Stimulated activated CD8-positive, alpha-beta memory T cell treated with anti-CD3 and anti-CD28 coated beads, Interleukin-4, amount 100 ng/mL, for 4 hours (primary cell): ENCODE measurements at regions not wholly inside any gene's neighbourhood (a gene's known extent, or its start where the extent isn't known, plus 50 kb on each side); places are given as distances from the start of the nearest gene placed in this dataset.
"Not testable (repeated sequence)": the region's sequence is repeated elsewhere in the genome, so short reads cannot be mapped to it uniquely, and the experiment has no call there.

Experiments
- DNase-seq, 2 donors: peaks; one replicate each; pipeline ENCODE4 v3.0.0-alpha.2; 2020; ENCODE audit warnings: low read depth in 2 of 2, low spot score in 1 of 2

DNA sequence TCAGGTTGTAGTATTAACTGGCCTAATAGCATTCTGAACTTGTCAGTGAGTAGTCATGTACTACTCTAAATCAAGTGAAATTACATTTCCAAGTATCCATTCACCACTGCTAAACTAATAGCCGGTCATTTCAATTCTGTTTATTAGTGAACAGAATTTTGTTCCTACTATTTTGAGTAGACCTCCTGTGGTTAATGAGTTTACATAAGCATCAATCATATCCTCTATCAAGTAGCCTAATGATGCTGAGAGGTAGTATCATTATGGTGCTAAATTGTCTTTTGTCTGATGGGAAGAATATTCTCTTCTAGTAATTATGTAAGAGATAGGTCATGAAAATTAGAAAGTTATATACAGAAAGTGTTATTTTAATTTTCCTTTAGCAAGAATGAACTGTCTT, 602.8 kb downstream of the KCNT2 start:
- DNase-seq: no peak

DNA sequence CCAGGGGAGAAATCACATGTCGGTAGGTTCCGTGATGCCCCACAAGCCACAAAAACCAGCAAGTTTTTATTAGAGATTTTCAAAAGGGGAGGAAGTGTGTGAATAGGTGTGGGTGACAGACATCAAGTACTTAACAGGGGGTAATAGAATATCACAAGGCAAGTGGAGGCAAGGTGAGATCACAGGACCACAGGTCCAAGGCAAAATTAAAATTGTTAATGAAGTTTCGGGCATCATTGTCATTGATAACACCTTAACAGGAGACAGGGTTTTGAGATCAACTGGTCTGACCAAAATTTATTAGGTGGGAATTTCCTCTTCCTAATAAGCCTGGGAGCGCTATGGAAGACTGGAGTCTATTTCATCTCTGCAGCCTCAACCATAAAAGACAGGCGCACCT, 603.9 kb downstream of the KCNT2 start:
- not testable (repeated sequence) for DNase-seq

- no peak for DNase-seq
Measured at GRCh38 chr1:196002906-196003305, 605.3 kb downstream of the KCNT2 start.

DNA sequence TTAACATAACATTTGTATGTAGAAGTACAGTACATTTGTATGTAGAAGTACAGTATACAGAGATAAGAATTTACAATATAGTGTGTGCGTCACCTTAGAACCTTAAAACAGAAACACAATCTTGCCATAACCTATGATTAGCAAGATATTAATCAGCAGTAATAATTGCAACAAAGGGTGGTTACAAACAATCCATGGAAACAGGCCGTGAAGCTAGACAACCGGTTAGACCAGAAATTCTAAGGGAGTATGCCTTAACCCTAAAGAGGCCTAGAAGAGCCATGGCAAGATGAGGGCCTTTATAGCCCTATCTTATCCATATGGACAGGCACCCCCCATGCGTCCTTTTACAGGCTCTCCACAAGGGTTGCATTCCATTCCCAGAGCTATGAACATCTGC, 605.9 kb downstream of the KCNT2 start:
- DNase-seq: not testable (repeated sequence)

- no peak for DNase-seq
Measured at GRCh38 chr1:196001188-196001587, 607.1 kb downstream of the KCNT2 start.

GRCh38 chr1:195999022-195999421, 609.2 kb downstream of the KCNT2 start:
- DNase-seq: no peak

GRCh38 chr1:195981448-195982139, 626.6 kb downstream of the KCNT2 start:
- DNase-seq: no peak

DNA sequence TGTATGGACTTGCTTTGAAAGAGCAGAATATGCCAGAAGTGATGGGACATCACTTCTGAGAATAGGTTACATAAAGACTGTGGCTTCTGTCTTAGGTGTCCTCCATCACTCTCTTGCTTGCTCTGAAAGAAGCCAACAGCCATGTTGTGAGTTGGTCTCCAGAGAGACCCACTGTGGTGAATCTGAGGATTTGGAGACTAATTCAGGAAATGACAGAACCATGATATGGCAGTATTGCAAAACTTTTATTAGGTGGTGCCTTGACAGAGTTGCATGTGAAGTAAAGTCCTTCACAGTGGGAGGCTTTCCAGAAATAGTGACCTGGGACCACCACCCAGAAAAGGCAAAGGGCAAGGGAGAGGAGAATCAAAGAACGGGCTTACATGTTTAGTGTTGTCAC, 628.6 kb downstream of the KCNT2 start:
- DNase-seq: no peak

GRCh38 chr1:195973311-195973904, 634.8 kb downstream of the KCNT2 start:
- DNase-seq: no peak

DNA sequence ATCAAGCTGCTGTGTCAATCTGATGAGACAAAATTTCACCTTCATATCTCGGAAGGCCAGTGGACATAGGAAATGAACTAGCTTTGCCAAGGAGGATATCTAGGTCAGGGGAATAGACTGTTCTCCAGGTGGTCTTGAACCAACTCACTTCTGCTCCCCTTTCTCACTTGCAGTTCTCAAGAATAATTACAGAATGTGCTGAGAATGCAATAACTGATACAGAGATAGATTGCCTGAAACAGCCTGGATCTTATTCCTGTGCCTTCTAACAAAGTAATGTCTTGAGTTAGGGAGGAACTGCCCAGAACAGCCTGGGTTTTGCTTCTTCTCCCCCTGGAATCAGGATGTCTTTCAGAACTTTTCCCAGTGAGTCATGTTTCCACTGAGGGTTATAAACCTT, 636.7 kb downstream of the KCNT2 start:
- no peak for DNase-seq

- no peak for DNase-seq
Measured at GRCh38 chr1:195970209-195970608, 638.0 kb downstream of the KCNT2 start.

- no peak for DNase-seq
Measured at GRCh38 chr1:195965475-195965874, 642.8 kb downstream of the KCNT2 start.

DNA sequence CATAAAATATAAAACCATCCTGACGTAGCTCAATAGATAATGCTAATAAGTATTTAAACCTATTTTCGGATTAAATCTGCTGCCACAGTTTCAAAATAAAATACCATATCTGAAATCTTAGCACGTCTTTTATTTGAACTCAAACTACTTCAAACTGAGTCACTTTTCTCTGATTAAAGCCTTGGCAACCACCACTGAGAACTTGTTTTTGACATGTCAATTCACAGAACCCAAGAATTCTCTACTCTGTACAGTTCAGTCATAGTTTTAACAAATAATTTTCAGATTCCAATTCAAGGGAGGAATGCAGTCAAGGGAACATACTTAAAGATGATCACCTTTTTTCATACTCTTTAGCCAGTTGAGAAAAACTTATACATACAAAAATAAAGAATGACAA, 643.2 kb downstream of the KCNT2 start:
- no peak for DNase-seq

DNA sequence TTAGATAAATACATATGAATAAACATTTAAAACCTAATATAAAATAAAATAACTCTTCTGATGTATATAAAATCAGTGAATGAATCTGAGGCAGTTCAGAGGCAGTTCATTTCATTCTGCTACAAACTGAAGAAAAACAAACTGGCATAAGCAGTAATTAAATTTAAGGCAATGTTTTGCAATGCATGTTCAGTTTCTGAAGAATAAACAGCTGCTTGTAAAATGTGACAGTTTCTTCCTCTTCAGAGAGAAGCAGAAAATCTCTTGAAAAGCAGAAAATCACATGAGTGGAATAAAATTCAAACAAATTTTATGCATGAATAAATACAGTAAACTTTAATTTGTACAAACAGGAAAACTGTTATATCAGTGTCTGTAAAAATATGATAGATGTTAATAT, 643.7 kb downstream of the KCNT2 start:
- no peak for DNase-seq

DNA sequence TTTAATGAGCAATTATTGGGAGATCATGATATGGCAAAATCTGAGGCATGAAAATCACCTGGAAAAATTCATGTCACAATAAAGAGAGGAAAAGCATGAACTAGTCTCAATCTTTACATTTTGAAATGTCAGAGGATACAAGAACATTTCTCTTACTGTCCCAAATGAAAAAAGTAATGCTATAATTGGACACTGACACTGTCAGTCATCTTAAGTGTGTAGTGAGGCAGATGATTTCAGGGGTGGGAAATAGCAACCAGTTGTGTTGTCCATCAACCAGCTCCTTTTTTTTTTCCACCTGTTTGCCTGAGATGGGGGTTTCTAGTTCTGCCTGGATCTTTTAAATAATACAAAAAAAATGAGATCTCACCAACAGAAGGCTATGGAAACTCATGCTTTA, 646.2 kb downstream of the KCNT2 start:
- DNase-seq: no peak

DNA sequence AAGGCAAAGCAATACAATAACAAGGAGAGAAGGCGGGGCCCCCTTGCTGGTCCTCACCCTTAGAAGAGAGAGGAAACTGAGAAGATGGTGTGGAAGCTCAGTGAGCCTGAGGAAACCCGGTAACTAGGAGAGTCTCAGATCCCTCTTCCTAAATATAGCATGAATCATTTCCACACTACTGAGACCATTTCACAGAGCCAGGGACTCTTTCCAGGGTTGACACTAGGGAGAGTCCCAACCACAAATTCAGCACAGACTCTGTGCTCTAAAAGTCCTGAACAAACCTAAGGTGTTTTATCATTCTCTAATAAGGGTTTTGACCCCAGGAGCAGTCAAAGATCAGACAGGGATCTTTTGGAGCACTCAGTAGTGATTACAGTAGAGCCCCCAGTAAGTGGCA, 647.7 kb downstream of the KCNT2 start:
- no peak for DNase-seq

- DNase-seq: no peak
Measured at GRCh38 chr1:195958131-195958530, 650.1 kb downstream of the KCNT2 start.

DNA sequence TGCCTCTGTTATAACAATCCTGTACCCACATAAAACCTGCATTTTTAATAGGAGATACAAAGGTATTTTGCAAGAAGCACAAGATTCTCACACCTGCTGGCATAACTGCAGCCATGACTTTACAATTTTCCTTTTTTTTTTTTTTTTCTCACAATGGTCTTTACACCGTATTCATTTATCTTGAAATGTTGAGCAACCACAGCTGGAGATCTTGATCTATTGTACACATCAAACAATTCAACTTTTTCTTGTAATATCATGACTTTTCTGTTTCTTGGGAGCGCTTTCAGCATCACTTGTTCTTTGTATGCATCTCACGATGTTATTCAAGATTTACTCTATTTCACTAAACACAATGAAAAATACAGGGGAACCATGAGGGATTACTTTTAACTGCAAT, 651.4 kb downstream of the KCNT2 start:
- DNase-seq: no peak

GRCh38 chr1:195954848-195955247, 653.4 kb downstream of the KCNT2 start:
- no peak for DNase-seq

DNA sequence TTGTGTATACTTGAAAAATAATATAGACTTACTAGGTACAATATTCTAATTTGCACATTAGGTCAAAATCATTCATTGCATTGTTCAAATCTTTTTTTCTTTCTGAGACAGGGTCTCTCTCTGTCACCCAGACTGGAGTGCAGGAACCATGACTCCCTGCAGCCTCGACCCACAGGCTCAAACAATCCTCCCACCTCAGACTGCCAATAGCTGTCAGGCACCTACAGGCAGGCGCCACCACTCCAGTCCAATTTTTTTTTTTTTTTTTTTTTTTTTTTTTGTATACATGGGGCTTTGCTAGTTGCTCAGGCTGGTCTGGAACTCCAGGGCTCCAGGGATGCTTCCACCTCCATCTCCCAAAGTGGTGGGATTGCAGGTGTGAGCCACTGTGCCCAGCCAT, 656.9 kb downstream of the KCNT2 start:
- DNase-seq: no peak

DNA sequence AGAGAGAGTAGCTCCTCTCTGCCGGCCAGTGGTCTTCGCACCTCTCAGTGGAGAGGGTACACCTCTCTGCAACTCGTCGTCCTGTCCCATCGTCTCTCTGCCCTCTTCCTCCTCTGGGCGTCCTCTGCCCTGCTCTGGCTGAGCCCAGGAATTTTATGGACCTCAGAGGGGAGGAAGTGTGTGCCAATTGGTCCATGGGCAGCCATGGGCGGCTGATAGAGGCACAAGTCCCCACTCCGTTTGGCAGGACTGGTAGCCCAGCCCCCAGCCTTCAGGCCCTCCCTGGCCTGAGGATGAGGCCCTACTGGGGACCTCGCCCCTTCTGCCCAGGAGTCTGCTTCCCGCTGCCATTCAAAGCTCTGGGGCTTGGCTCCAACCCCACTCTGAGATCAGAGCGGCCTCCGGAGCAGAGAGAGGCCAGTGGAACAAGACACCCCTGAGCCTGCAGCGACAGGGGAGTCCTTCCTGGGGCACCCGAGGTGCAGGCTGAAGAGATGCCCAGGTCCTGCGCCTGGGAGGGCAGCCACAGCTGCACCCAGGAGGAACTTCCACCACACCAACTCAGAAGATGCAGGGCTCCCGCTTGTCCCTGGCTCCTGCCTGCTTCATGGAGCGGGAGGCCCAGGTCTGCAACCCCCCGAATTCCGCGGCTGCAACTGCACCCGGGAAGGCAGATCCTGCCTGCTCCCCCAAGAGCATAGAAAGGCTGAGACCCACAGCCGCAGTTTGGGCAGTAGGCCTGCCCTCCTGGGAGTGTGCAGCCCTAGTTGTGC, 659.9 kb downstream of the KCNT2 start:
- DNase-seq: no peak

DNA sequence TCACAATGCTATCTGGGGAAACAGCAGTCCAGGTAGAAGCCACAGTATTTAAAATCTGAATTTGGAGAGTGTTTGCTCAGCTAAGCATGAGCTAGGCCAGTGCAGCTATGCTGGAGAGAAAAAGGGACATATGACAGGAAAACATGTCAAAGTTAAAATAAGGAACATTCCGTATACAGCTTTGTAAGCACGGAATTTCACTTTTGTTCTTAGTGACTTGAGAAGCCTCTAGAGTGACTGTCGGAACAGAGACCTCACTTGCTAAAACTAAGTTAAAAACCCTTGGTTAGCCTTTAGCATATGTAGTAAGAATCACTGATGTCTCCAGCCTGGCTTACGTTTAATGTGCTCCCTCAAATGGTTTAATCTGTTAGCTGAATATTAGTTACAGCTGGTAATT, 661.7 kb downstream of the KCNT2 start:
- DNase-seq: no peak
